ENCODE measurements at regions not wholly inside any gene's neighbourhood (a gene's known extent, or its start where the extent isn't known, plus 50 kb on each side); places are given as distances from the start of the nearest gene placed in this dataset.

DNA sequence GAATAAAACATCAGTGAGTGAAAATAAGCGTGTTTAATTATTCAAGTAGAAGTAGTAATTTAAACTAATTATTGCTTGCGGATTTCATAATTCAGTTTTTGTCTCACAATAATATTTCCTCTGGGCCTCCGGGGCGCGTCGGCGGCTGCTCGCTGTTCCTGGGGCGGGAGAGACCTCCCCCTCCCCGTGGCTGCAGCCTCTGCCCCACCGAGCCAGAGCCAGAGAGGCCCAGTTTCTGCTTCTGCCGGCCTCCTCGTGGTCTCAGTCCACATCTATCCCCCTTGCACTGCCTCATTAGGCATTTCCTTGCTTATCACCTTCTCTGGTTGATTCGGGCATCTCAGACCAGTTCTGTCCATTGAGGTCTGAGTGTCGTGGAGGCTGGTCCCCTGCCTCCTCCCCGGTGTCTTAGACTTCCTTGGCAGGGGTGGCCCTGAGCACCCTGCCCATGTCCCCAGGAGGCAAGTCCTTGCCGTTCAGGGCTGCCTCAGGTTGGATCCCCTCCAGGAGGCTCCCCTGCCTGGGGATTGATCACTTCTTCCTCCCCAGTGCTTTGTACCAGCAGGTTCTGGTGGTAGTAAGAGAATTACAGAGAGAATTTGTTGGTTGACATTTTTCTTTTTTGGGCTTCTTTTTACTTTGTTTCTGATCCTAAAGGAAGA is 78.0 kb downstream of the SLC25A47 start:
- Histone ChIP-seq H3K27ac (ENCODE audit: low read depth, low read length) (no peak overlapping the region), H4K20me1 (ENCODE audit: control insufficient read depth, insufficient read depth, low read depth, low read length) (no peaks in the 10 kb centered on the region), H3K9me2 (replicated peaks; ENCODE audit: control insufficient read depth, low read length) (no peaks in the 10 kb centered on the region)

DNA sequence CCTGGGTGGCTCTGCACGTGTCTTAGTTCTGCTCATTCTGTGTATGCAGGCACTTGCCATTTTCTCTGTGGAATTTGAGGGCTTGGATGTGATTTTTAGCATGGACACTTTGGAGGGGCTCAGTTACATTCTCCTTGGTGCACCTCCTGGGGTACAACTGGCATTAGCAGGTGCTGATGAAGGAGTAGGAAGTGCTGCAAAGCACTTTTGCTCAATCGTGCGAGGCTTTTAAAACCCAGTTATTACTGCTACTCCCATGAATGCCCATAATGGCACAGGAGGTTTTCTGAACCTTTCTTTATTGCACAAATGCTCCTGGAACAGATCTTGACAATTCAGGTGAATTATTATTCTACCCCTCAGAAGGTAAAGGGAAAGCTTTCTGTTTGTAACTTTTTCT is 78.7 kb downstream of the SLC25A47 start:
- no peaks in the 10 kb centered on the region for H3K9me2 ChIP-seq (replicated peaks; ENCODE audit: control insufficient read depth, low read length)
- no peak overlapping the region for H3K4me2 ChIP-seq (ENCODE audit: low read length)
- H3K4me1 ChIP-seq (ENCODE audit: control insufficient read depth, low read length) = no peaks in the 10 kb centered on the region
- no peaks in the 10 kb centered on the region for H4K20me1 ChIP-seq (ENCODE audit: control insufficient read depth, insufficient read depth, low read depth, low read length)
- H3K4me3 ChIP-seq (ENCODE audit: low read length) = no peak overlapping the region
- no peaks in the 10 kb centered on the region for H3K9me3 ChIP-seq (ENCODE audit: control insufficient read depth, insufficient read depth, low read length)
- H3K36me3 ChIP-seq (ENCODE audit: control insufficient read depth, low read length) = no peaks in the 10 kb centered on the region
- no peaks in the 10 kb centered on the region for H3K79me2 ChIP-seq (ENCODE audit: control insufficient read depth, low read length)
- TF ChIP-seq, protein P1, sequence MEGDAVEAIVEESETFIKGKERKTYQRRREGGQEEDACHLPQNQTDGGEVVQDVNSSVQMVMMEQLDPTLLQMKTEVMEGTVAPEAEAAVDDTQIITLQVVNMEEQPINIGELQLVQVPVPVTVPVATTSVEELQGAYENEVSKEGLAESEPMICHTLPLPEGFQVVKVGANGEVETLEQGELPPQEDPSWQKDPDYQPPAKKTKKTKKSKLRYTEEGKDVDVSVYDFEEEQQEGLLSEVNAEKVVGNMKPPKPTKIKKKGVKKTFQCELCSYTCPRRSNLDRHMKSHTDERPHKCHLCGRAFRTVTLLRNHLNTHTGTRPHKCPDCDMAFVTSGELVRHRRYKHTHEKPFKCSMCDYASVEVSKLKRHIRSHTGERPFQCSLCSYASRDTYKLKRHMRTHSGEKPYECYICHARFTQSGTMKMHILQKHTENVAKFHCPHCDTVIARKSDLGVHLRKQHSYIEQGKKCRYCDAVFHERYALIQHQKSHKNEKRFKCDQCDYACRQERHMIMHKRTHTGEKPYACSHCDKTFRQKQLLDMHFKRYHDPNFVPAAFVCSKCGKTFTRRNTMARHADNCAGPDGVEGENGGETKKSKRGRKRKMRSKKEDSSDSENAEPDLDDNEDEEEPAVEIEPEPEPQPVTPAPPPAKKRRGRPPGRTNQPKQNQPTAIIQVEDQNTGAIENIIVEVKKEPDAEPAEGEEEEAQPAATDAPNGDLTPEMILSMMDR (IDR thresholded peaks at IDR 0.05; ENCODE audit: low read depth, low read length, poor library complexity, severe bottlenecking) = no peak
- no peak for TF ChIP-seq EZH2phosphoT487 (IDR thresholded peaks at IDR 0.05; ENCODE audit: borderline replicate concordance, low read length)
- H3K27ac ChIP-seq (ENCODE audit: low read depth, low read length) = no peak overlapping the region
- H3F3A ChIP-seq (ENCODE audit: control insufficient read depth, insufficient read depth) = no peaks in the 10 kb centered on the region
- no peaks in the 10 kb centered on the region for H3K27me3 ChIP-seq (ENCODE audit: control insufficient read depth, low read length)

More for the DNA sequence above, 78.0 kb downstream of the SLC25A47 start:
- no peak for TF ChIP-seq EZH2phosphoT487 (IDR thresholded peaks at IDR 0.05; ENCODE audit: borderline replicate concordance, low read length)
- TF ChIP-seq, protein P1 (IDR thresholded peaks at IDR 0.05; ENCODE audit: low read depth, low read length, poor library complexity, severe bottlenecking) = no peak
- no peaks in the 10 kb centered on the region for H3K36me3 ChIP-seq (ENCODE audit: control insufficient read depth, low read length)
- no peaks in the 10 kb centered on the region for H3K79me2 ChIP-seq (ENCODE audit: control insufficient read depth, low read length)
- no peaks in the 10 kb centered on the region for H3K4me1 ChIP-seq (ENCODE audit: control insufficient read depth, low read length)
- no peak overlapping the region for H3K4me3 ChIP-seq (ENCODE audit: low read length)
- H3K9me3 ChIP-seq (ENCODE audit: control insufficient read depth, insufficient read depth, low read length) = no peaks in the 10 kb centered on the region
- H3K27me3 ChIP-seq (ENCODE audit: control insufficient read depth, low read length) = no peaks in the 10 kb centered on the region
- H3F3A ChIP-seq (ENCODE audit: control insufficient read depth, insufficient read depth) = no peaks in the 10 kb centered on the region
- no peak overlapping the region for H3K4me2 ChIP-seq (ENCODE audit: low read length)

DNA sequence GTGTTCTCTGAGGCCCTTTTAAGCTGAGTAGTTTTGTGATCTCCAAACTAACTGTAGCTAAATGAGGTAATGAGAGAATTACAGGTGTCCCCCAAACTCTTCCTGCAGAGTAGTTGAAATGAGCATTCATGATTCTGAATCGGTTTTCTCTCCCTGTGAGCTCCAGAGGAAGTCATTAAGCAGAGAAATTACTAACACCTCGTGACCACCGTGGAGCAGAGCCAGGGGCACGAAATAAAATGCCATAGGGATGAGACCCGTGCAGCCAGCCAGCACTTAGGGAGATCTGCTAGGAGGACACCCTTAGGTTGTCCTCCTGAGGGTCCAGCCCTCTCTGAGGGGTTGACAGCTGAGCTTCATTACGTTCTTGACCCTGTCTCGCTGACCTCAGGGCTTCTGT is 79.5 kb downstream of the SLC25A47 start:
- no peaks in the 10 kb centered on the region for H3K9me2 ChIP-seq (replicated peaks; ENCODE audit: control insufficient read depth, low read length)
- H3K9me3 ChIP-seq (ENCODE audit: control insufficient read depth, insufficient read depth, low read length) = no peaks in the 10 kb centered on the region
- no peak for TF ChIP-seq EZH2phosphoT487 (IDR thresholded peaks at IDR 0.05; ENCODE audit: borderline replicate concordance, low read length)
- TF ChIP-seq, protein P1 (IDR thresholded peaks at IDR 0.05; ENCODE audit: low read depth, low read length, poor library complexity, severe bottlenecking) = no peak
- H3K4me1 ChIP-seq (ENCODE audit: control insufficient read depth, low read length) = no peaks in the 10 kb centered on the region
- no peaks in the 10 kb centered on the region; the same call in 1 of the 2 replicates for H4K20me1 ChIP-seq (ENCODE audit: control insufficient read depth, insufficient read depth, low read depth, low read length)
- H3K27ac ChIP-seq (ENCODE audit: low read depth, low read length) = no peak overlapping the region
- H3K27me3 ChIP-seq (ENCODE audit: control insufficient read depth, low read length) = no peaks in the 10 kb centered on the region
- H3K79me2 ChIP-seq (ENCODE audit: control insufficient read depth, low read length) = no peaks in the 10 kb centered on the region
- no peak overlapping the region for H3K4me2 ChIP-seq (ENCODE audit: low read length)
- H3K4me3 ChIP-seq (ENCODE audit: low read length) = no peak overlapping the region
- no peaks in the 10 kb centered on the region for H3K36me3 ChIP-seq (ENCODE audit: control insufficient read depth, low read length)
- no peaks in the 10 kb centered on the region for H3F3A ChIP-seq (ENCODE audit: control insufficient read depth, insufficient read depth)

Data from DOHH2 (cell line).